ENCODE measurements at regions not wholly inside any gene's neighbourhood (a gene's known extent, or its start where the extent isn't known, plus 50 kb on each side); places are given as distances from the start of the nearest gene placed in this dataset.

DNA sequence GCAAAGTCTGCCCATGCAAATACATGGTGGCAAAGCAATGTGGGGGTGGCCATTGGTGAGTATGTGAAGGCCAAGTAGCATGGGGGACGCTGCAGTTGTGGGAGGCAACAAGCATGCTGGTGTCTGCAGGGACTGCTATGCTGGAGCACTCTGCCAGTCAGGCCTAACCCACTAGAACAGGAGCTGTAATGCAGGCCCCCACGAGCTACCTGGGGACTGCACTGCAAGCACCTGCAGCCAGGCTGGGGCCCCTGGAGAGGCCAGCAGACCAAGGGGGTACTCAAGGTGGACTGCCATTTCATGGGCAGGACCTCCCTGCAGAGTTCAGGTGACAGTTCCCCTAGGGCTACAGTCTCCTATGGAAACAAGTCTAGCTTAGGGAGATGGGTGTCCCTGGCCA lies 183.8 kb upstream of the PDE4D start:
- TF ChIP-seq POLR2AphosphoS5 (IDR thresholded peaks at IDR 0.05; ENCODE audit: insufficient read depth, low read depth, low read length) (no peak), EZH2 (IDR thresholded peaks at IDR 0.05; ENCODE audit: borderline replicate concordance, low read depth, low read length, severe bottlenecking) (no peak), MYC (IDR thresholded peaks at IDR 0.05; ENCODE audit: low read depth, low read length) (no peak), POLR2A (IDR thresholded peaks at IDR 0.05; ENCODE audit: low read depth, low read length) (no peak), FOS (IDR thresholded peaks at IDR 0.05; ENCODE audit: borderline replicate concordance, insufficient read depth, low read length) (no peak), GATA2 (IDR thresholded peaks at IDR 0.05; ENCODE audit: insufficient read depth, insufficient read length, low read depth, low read length) (no peak), JUN (IDR thresholded peaks at IDR 0.05; ENCODE audit: borderline replicate concordance, insufficient read depth, insufficient read length, low read depth) (no peak)
- TF ChIP-seq, protein P1, sequence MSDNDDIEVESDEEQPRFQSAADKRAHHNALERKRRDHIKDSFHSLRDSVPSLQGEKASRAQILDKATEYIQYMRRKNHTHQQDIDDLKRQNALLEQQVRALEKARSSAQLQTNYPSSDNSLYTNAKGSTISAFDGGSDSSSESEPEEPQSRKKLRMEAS (IDR thresholded peaks at IDR 0.05; ENCODE audit: insufficient read depth, insufficient read length) = no peak
- TF ChIP-seq, protein P2, sequence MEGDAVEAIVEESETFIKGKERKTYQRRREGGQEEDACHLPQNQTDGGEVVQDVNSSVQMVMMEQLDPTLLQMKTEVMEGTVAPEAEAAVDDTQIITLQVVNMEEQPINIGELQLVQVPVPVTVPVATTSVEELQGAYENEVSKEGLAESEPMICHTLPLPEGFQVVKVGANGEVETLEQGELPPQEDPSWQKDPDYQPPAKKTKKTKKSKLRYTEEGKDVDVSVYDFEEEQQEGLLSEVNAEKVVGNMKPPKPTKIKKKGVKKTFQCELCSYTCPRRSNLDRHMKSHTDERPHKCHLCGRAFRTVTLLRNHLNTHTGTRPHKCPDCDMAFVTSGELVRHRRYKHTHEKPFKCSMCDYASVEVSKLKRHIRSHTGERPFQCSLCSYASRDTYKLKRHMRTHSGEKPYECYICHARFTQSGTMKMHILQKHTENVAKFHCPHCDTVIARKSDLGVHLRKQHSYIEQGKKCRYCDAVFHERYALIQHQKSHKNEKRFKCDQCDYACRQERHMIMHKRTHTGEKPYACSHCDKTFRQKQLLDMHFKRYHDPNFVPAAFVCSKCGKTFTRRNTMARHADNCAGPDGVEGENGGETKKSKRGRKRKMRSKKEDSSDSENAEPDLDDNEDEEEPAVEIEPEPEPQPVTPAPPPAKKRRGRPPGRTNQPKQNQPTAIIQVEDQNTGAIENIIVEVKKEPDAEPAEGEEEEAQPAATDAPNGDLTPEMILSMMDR (IDR thresholded peaks at IDR 0.05; ENCODE audit: extremely low read depth in 1 of 2, insufficient read depth in 1 of 2, low read depth in 1 of 2, low read length in 2 of 2) = no peak
- Histone ChIP-seq H3K4me2 (ENCODE audit: insufficient read depth, low read length) (no peak overlapping the region), H3K4me1 (ENCODE audit: control insufficient read depth, extremely low read depth, insufficient read depth, low read length) (no peaks in the 10 kb centered on the region), H3K79me2 (ENCODE audit: control insufficient read depth, insufficient read depth, low read length) (no peaks in the 10 kb centered on the region), H2AFZ (ENCODE audit: low read depth, low read length) (no peak overlapping the region), H3K36me3 (ENCODE audit: control insufficient read depth in 2 of 2, extremely low read depth in 1 of 2, insufficient read depth in 2 of 2, low read length in 2 of 2) (no peaks in the 10 kb centered on the region), H3K9ac (replicated peaks; ENCODE audit: extremely low read depth, insufficient read depth, low read length) (no peak overlapping the region), H3K4me3 (replicated peaks in 1 of 3; ENCODE audit: insufficient read depth in 1 of 3, low read depth in 1 of 3, low read length in 3 of 3) (no peak overlapping the region), H4K20me1 (replicated peaks; ENCODE audit: control insufficient read depth, extremely low read depth, insufficient read depth, low read length) (no peaks in the 10 kb centered on the region), H3K9me1 (replicated peaks; ENCODE audit: control insufficient read depth, extremely low read depth, insufficient read depth, low read length) (no peaks in the 10 kb centered on the region), H3K27ac (ENCODE audit: insufficient read depth, low read depth, low read length) (no peak overlapping the region), H3K9me3 (replicated peaks; ENCODE audit: control insufficient read depth, insufficient read depth, low read length) (no peaks in the 10 kb centered on the region), H3K27me3 (ENCODE audit: control insufficient read depth in 2 of 2, insufficient read depth in 2 of 2, low read length in 2 of 2) (no peaks in the 10 kb centered on the region)
- no peak for FAIRE-seq
- intact Hi-C loops (cut with micrococcal nuclease) (no loop called here), dilution Hi-C loops (cut with MboI; ENCODE audit: extremely low pct_ligation_motif_present, low sequenced_read_pairs) (no loop called here)
- ChIA-PET CTCF (no interaction called here), POLR2A (no interaction called here)
- no peak for DNase-seq (ENCODE audit: low read depth, low spot score)
- BruUV-seq (replicated peaks) = no TSS peak

All from endothelial cell of umbilical vein (primary cell).